ENCODE measurements at regions not wholly inside any gene's neighbourhood (a gene's known extent, or its start where the extent isn't known, plus 50 kb on each side); places are given as distances from the start of the nearest gene placed in this dataset.

DNA sequence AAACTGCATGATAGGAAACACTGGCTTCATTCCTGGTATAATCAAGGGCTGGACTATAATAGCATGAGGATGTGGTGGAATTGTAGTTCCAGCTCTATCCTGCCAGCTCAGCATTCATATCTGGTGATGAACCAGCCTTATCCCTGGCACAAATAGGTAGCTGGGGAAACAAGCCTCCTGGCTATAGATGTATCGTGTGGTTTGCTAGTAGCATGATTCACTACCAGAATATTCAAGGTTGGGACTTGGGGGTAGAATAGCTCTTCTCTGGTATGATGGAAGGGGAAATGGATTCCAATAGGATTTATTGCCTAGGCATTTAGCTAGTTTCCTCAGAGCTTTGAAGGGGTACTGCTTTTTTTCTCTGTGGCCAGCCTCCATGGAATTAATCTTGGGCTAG, 532.8 kb downstream of the FBXO15 start:
- intact Hi-C loops (cut with DNase I) = no loop called here

DNA sequence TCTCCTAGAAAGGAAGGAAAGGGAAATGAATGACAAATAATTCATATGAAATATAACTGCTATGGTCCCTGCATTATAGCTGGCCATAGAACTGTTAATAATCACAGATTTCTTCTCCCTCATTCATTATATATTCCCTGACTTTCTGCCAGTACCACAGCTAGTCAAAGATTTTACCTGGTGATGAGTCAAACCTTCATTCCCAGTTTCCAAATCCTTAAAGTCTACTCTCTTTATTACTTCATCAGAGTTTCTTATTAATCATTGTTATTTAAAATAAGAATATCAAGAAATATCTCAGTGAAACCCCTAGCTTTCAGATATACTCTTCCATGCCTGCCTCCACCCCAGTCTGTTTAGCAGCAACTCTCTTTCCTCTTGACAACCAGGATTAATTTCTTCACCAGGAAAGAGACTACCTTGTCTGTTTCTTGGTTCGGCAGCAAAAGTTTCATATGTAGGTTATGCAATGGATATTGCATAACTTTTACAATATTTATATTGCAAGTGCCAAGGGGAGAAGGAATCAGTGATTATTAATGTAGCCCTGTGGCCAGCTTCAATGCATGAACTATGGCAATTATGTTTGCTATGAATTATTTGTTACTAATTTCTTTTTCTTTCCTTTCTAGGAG, 533.8 kb downstream of the FBXO15 start:
- no peaks in the 10 kb centered on the region for H3K4me1 ChIP-seq
- H3K36me3 ChIP-seq = no peaks in the 10 kb centered on the region
- H3K27me3 ChIP-seq = no peaks in the 10 kb centered on the region
- DNase-seq (ENCODE audit: low spot score in 2 of 2) = no peak
- no peaks in the 10 kb centered on the region for H3K9me3 ChIP-seq
- H3K4me3 ChIP-seq = no peak overlapping the region
- intact Hi-C loops (cut with DNase I) = no loop called here
- H3K27ac ChIP-seq = no peak overlapping the region
- TF ChIP-seq, protein P1, sequence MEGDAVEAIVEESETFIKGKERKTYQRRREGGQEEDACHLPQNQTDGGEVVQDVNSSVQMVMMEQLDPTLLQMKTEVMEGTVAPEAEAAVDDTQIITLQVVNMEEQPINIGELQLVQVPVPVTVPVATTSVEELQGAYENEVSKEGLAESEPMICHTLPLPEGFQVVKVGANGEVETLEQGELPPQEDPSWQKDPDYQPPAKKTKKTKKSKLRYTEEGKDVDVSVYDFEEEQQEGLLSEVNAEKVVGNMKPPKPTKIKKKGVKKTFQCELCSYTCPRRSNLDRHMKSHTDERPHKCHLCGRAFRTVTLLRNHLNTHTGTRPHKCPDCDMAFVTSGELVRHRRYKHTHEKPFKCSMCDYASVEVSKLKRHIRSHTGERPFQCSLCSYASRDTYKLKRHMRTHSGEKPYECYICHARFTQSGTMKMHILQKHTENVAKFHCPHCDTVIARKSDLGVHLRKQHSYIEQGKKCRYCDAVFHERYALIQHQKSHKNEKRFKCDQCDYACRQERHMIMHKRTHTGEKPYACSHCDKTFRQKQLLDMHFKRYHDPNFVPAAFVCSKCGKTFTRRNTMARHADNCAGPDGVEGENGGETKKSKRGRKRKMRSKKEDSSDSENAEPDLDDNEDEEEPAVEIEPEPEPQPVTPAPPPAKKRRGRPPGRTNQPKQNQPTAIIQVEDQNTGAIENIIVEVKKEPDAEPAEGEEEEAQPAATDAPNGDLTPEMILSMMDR (IDR thresholded peaks at IDR 0.05) = no peak

More for the DNA sequence above, 532.8 kb downstream of the FBXO15 start:
- no peak overlapping the region for H3K4me3 ChIP-seq
- no peaks in the 10 kb centered on the region for H3K27me3 ChIP-seq
- no peaks in the 10 kb centered on the region for H3K9me3 ChIP-seq
- no peaks in the 10 kb centered on the region for H3K36me3 ChIP-seq
- H3K4me1 ChIP-seq = no peaks in the 10 kb centered on the region
- no peak overlapping the region for H3K27ac ChIP-seq
- TF ChIP-seq, protein P1 (IDR thresholded peaks at IDR 0.05) = no peak
- no peak for DNase-seq (ENCODE audit: low spot score in 2 of 2)

DNA sequence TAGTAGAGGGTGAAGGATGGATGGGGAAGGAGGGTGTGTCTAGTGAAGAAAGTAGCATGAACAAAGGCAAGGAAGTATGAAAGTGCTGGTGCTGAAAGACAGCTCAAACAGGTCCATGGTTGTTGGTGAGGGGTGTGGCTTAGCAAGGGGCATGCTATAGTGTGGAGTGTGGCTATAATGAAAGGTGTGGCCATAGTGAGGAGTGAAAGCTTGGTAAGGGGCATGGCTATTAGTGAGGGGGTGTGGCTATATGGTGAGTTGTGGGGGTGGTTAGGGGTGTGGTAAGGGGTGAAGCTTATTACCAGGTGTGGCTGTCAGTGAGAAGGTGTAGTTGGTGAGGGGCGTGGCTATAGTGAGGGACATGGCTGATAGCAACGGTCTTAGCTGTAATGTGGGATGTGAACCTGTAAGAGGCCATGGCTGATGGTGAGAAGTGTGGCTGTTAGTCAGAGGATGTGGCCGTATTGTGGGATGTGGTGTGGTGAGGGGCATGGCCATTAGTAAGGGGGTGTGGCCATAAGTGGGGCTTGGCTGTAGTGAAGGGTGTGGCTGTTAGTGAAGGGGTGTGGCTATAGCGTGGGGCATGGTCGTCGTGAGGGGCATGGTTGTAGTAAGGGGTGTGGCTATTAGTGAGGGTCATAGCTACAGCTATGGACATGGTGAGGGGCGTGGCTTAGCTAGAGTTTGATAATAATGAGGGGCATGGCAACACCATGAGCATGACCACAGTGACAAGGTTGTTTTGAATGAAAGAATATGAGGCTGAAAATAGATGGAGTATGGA, 549.6 kb downstream of the FBXO15 start:
- no peak overlapping the region for H3K27ac ChIP-seq
- no peaks in the 10 kb centered on the region for H3K4me1 ChIP-seq
- no peak for DNase-seq (ENCODE audit: low spot score in 2 of 2)
- intact Hi-C loops (cut with DNase I) = no loop called here
- no peaks in the 10 kb centered on the region for H3K36me3 ChIP-seq
- TF ChIP-seq, protein P1 (IDR thresholded peaks at IDR 0.05) = no peak
- H3K27me3 ChIP-seq = no peaks in the 10 kb centered on the region
- H3K9me3 ChIP-seq = no peaks in the 10 kb centered on the region
- H3K4me3 ChIP-seq = no peak overlapping the region

DNA sequence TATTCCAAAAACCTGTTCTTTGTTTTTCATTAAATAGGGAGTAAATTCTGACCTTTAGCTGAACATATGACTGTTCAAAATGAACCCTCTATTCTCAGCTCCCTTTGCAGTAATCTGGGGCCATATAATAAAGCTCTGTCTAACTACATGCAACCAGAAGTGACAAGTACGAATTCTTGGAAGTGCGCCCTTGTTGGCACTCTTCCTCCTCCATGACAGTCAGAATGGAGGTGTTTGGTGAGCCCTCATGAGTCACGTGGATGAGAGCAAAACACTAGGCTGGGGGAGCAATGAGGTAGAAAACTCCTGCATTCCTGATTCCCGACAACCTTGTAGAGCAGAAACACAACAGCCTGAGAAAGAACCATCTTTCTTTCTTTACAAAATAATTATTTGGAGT, 552.9 kb downstream of the FBXO15 start:
- H3K4me3 ChIP-seq = no peak overlapping the region
- no peaks in the 10 kb centered on the region for H3K36me3 ChIP-seq
- TF ChIP-seq, protein P1 (IDR thresholded peaks at IDR 0.05) = no peak
- H3K9me3 ChIP-seq = no peaks in the 10 kb centered on the region
- H3K4me1 ChIP-seq = no peaks in the 10 kb centered on the region
- no peak for DNase-seq (ENCODE audit: low spot score in 2 of 2)
- intact Hi-C loops (cut with DNase I) = no loop called here
- H3K27ac ChIP-seq = no peak overlapping the region
- H3K27me3 ChIP-seq = no peaks in the 10 kb centered on the region

DNA sequence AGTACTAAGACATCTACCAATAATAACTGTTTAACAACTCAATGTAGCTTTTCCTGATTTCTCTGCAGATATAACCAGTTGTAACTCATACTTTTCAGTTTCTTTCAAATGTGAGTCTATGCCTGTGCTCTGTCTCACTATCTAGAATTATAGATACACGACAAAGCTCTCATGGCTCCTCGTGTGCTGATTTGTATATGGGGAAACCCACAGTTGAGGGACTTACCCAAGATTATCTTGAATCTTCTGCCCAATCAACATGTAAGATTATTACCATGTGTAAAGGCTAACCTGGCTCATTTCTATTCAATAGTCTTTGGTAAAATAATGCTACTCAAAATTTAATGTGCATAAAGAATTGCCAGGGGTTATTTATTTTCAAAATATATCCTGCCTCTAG, 554.4 kb downstream of the FBXO15 start:
- TF ChIP-seq, protein P1 (IDR thresholded peaks at IDR 0.05) = no peak
- DNase-seq (ENCODE audit: low spot score in 2 of 2) = no peak
- no peaks in the 10 kb centered on the region for H3K36me3 ChIP-seq
- intact Hi-C loops (cut with DNase I) = no loop called here
- H3K9me3 ChIP-seq = no peaks in the 10 kb centered on the region
- H3K27me3 ChIP-seq = no peaks in the 10 kb centered on the region
- H3K4me3 ChIP-seq = no peak overlapping the region
- no peak overlapping the region for H3K27ac ChIP-seq
- H3K4me1 ChIP-seq = no peaks in the 10 kb centered on the region

All from ascending aorta (tissue), 2 donors.